Hypothalamus (tissue), 51 donors: ENCODE measurements at regions not wholly inside any gene's neighbourhood (a gene's known extent, or its start where the extent isn't known, plus 50 kb on each side); places are given as distances from the start of the nearest gene placed in this dataset.
"Not testable (repeated sequence)": the region's sequence is repeated elsewhere in the genome, so short reads cannot be mapped to it uniquely, and the experiment has no call there.

Experiments
- DNase-seq, 51 donors: peaks; one replicate each; lab custom pipeline; 2025; lab: John Stamatoyannopoulos, UW

- no peak for DNase-seq
Observed at GRCh38 chr6:159642995-159643394, 50.0 kb downstream of the SOD2 start.

- DNase-seq = no peak
Observed at GRCh38 chr6:159642481-159642880, 50.6 kb downstream of the SOD2 start.

DNA sequence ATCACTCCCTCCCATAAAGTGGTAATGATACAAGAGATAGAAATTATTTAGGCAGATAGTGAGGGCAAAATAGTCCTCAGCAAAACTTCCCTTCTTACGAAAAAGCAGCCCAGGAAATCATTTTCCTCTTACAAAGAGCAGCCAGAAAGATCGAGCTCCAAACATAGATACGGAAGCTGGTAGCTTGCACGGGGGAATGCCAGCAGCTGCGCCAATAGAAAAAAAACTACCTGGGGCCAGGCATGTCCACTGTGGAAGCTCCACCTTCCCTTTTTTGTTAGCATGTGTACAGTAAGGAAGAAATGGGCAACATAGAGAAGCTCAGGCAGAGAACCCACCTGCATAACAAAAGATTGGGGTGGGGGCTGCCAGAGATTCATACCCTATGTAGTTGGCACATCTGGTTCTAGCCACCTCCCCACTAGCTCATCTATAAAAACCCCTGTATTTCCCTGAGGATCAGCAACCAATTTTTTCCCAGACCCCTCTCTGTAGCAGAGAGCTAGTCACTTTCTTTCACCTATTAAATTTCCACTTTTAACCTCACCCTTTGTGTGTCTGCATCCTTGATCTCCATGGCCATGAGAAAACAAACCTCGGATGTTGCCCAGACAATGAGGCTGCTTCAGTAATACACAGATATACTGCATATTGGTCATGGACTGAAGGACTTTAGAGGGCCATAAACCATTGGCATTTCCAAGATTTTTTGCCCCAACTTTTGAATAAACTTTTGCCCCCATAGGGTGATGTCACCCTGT lies 52.1 kb downstream of the SOD2 start:
- DNase-seq = no peak

GRCh38 chr6:159640322-159640721 lies 52.7 kb downstream of the SOD2 start:
- no peak for DNase-seq

DNA sequence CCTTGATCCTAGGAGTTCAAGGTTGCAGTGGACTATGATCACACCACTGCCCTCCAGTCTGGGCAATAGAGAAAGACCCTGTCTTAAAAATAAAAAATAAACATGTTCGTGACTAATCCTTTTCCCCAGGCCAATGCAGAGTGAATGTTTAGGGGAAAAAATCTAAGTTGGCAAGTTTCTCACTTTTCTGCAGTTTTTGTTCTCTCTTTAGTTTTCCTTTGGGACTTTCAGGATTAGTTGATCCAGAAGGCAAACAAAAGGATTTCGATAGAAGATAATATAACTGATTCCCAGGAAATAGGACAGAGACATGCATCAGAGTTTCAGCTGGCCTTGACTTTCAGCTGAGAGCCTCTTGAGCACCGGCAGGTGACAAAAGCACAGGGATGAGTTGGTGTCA lies 53.3 kb downstream of the SOD2 start:
- DNase-seq = no peak

GRCh38 chr6:159633196-159633595 lies 59.8 kb downstream of the SOD2 start:
- DNase-seq = no peak

DNA sequence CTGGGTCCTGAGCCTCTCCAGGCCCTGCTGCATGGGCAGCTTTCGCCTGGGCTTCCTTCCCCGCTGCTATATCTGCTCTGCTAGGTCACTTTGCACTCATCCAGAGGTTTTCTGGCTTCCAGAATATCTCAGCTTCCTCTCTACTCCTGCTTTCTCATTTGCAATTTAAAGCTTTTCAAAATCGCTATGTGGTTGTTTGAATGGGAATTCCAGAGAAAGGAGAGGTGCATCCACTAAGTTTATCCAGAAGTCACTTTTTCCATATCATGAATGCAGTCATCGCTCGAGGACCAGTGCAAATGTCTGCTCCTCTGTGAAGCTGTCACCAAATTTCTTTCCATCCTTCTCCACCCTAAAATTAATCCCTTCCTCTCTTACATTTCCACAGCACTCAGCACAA lies 61.2 kb downstream of the SOD2 start:
- no peak for DNase-seq

- DNase-seq = no peak
Observed at GRCh38 chr6:159627939-159628338, 65.1 kb downstream of the SOD2 start.

DNA sequence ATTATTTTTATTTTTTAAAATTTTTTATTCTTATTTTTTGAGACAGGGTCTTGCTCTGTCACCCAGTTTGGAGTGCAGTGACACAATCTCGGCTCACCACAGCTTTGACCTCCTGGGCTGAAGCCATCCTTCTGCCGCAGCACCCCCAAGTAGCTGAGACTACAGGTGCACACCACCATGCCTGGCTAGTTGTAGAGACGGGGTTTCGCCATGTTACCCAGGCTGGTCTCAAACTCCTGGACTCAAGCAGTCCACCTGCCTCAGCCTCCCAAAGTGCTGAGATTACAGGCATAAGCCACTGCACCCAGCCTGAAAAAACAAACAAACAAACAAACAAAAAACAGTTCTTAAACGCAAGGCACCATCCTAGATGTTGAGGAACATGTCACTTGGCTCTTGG lies 66.5 kb downstream of the SOD2 start:
- not testable (repeated sequence) for DNase-seq

- no peak for DNase-seq
Observed at GRCh38 chr6:159623156-159623555, 69.9 kb downstream of the SOD2 start.

- no peak for DNase-seq
Observed at GRCh38 chr6:159620947-159621346, 72.1 kb downstream of the SOD2 start.

GRCh38 chr6:159617444-159617843 lies 75.6 kb downstream of the SOD2 start:
- no peak for DNase-seq

DNA sequence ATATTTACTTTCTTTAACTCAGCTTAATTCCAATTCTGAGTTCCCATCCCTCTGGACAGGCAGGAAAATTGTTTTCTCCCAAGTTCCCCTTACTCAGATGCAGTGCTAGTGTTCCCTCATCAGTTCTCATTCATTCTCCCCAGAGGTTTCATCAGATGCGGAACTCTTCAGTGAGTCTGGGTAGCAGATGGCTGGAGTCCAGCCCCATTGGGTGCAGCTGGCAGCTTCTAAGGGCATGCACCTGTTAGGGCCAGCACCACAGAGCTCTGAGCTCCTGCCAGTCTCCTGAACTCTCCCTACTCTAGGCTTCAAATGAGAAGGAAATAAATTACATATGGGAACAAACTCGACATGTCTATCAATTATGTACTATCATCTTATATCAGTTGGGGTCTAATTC lies 76.6 kb downstream of the SOD2 start:
- no peak for DNase-seq

GRCh38 chr6:159615918-159616317 lies 77.1 kb downstream of the SOD2 start:
- DNase-seq = no peak

- DNase-seq = no peak
Observed at GRCh38 chr6:159610881-159611280, 82.2 kb downstream of the SOD2 start.

DNA sequence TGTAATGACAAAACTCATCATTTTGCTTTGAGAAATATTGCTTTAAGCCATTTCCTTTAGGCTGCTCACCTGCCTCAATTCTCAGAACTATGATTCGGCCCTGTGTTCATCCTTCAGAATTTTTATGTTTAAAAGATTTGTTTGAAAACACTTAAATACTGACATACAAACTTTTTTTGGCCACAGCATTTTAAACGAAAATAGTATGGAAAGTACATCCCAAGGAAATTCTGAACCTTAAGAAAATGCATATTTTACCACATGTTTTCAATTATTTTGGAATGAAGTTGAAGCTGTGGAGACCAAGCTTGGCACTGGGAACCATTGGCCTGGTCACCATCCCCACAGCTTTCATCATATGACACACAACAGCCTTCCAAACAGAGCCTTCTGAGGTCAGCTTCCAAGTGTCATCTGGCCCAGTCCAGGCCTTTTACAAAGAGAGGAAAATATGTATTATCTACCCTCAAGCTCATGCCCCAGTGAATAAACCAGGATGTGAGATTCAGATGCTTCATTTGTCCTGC lies 83.3 kb downstream of the SOD2 start:
- DNase-seq = no peak

DNA sequence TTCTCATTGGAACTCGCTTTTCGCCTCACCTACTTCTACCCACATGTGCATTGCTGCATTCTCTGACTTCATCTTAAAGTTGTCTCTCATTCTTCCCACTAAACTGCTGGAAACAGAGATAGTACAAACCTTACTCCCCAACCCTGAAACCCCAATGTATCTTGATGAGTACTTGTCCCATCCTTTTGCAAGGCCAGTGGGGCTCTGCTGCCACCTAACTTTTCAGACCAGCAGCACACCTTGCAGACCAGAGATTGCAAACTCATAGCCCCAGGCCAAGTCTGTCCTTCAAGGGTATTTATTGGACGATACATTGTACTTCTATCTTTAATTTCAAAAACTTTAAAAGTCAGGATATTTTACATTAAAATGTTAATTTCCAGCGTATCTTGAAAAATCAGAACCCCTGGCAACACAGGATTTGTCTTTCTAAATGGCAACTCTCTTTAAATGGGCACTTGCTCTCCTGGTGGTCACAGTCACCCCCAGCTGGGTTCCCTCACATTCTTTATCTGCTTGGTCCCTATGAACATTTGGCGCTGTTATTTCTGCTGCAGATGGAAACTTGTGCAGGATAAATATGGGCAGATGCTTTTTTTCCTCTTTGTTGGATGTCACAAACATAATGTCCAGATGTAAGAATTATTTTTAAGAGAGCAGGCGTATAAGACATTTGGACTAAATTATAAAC lies 83.9 kb downstream of the SOD2 start:
- no peak for DNase-seq

GRCh38 chr6:159606786-159607185 lies 86.3 kb downstream of the SOD2 start:
- DNase-seq = no peak

GRCh38 chr6:159604443-159604956 lies 88.5 kb downstream of the SOD2 start:
- no peak for DNase-seq

GRCh38 chr6:159602431-159603041 lies 90.5 kb downstream of the SOD2 start:
- no peak for DNase-seq

GRCh38 chr6:159601211-159601610 lies 91.8 kb downstream of the SOD2 start:
- DNase-seq = no peak
